HG02938 (cell line): ENCODE measurements at regions not wholly inside any gene's neighbourhood (a gene's known extent, or its start where the extent isn't known, plus 50 kb on each side); places are given as distances from the start of the nearest gene placed in this dataset.
"Not testable (repeated sequence)": the region's sequence is repeated elsewhere in the genome, so short reads cannot be mapped to it uniquely, and the experiment has no call there.

Experiments used
- ATAC-seq: cut with Tn5 transposase; IDR thresholded peaks from one replicate; pipeline ENCODE4 v1.9.1; 2021; ENCODE audit warnings: mild to moderate bottlenecking, moderate library complexity; ENCODE audit not compliant: unreplicated experiment

DNA sequence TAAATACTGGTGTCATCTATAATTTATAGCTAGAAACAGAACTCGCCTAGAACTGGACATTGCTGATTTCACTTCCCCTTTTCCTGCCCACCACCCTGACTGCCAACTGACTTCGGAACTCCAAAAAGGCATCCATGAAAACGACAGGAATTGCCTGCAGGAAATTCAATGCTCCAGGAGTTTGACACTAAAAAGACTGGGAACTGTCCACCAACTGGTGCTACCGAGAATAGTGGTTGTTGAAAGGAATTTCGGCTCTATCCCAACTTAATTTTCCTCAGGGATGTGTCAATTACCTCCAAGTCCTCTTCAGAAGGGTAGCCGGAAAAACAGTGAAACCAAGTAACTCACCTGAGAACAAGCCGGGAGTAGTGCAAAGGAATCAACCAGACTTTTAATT lies 440.0 kb downstream of the PRELID2 start:
- ATAC-seq, result not testable (repeated sequence)

DNA sequence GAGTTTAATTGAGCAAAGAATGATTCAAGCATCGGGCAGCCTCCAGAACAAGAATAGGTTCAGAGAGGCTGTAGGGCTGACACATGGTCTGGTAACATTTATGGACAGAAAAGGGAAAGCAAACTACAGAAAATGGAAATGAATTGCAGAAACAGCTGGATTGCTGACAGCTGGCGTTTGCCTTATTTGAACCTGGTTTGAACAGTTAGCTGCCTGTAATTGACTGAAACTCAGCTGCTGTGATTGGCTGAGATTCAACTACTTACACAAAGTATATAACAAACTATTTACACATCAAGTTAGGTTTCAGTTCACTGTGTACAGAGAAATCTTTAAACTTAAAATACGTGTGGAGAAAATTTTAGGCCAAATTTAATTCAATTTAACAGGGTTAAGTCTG lies 441.7 kb downstream of the PRELID2 start:
- no peak for ATAC-seq

DNA sequence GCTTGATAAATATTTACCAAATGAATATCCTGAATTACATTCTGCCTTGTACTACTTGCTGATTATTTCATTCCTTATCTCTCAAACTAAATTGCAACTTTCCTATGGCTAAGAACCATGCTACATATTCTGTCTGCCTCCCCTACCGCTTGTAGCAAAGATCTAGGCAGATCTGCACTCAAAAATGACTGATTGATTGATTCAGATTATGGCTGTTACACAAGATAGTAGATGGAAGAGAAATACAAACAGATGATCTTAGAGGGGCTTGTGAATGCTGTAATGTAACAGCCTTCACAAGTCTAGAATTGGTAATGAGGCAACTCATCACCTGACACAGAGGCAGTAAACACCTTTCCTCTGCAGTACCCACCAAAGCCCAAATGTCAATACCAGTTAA lies 446.1 kb downstream of the PRELID2 start:
- no peak for ATAC-seq

DNA sequence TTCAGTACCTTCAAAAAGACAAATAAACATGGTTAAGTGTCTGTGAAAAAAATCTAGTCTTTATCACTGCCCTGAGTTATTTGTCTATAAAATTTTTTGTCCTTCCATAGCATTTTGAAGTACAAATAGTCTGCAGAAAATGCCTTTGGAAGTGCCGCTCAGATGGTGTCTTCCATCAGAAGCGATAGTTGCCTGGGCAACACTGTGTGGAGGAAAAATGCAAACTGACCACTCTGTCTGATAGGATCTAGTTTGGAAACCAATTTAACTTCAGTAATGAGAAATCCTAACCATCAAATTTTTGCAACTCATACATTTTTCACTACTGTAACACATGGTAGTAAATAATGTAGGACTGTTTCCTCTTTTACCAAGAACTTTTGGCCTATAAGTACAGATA lies 449.9 kb downstream of the PRELID2 start:
- no peak for ATAC-seq

DNA sequence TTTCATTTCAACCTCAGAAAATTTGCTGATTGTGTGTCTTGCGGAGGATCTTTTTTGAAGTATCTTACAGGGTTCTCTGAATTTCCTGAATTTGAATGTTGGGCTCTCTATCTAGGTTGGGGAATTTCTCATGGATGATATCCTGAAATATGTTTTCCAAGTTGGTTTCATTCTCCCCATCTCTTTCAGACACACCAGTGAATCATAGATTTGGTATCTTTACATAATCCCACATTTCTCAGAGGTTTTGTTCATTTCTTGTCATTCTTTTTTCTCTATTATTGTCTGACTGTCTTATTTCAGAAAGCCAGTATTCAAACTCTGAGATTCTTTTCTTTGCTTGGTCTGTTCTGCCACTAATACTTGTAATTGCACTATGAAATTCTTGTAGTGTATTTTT lies 456.9 kb downstream of the PRELID2 start:
- ATAC-seq, result no peak

DNA sequence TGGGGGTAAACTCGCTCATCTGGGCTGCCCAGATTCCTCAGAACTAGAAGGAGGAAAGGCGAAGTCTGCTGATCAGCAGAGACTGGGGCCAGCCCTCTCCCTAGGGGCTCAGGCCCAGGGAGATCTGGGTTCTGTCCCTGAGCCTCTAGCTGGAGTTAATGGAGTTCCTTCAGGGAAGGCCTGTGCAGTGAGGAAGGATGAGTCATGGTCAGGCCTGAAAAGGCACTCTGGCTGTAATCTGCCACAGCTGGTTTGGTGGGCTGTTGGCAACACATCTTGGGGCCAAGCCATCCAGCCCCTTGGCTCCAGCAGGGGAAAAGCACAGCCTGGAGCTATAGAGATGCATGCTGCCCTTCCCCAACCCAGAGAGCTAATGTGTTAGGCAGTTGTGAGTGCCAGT lies 459.6 kb downstream of the PRELID2 start:
- no peak for ATAC-seq

DNA sequence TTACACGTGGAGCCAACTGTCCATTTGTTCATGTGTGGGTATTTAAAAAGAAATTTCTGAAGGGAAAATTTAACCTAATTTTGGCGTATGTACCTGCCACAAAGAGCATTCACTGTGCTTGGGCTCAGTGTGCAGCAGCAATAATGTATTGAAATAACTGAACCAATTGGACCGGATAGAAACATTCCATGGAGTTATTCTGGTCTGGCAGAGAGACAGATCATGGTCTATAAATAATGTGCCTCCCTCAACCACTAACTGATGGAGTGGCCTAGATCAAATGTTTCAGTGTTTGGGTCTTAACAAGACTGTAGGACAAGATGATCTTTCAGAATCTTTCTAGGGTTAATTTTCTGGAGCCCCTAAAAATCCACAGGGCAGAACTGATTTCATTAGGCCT lies 469.7 kb downstream of the PRELID2 start:
- no peak for ATAC-seq

DNA sequence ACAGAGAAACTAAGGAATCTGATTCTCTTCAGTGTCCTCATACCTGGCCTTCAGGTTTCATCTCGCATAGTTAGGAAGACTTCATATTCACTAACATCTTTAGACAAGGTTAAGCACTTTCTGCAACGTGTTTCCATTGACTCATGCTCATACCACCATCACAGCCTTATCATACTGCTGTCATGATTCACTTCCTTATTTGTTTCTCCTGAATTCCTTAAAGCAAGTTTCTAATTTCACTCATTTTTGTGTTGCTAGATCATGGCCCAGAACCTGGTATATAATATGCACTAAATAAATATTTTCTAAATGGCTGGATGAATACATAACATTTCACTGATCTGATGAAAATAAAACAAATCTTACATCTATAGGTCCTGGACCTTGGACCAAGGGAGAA lies 472.9 kb downstream of the PRELID2 start:
- no peak for ATAC-seq

DNA sequence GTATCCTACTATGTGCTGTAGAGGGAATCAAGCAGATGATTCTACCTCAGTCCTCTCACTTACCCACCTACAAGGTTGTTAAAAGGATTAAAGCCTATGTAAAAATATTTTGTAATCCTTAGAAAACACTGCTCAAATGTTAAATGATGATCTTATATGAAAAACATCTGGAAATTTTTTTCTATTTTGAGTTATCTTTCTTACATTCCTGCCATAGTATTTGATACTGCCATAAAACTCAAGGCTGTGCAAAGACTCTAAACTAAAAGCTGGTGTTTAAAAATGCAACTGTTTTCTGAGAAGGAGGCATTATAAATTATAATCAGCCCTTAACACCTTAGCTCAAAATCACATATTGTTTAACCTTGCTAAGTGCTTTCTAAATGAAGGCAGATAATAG lies 474.2 kb downstream of the PRELID2 start:
- ATAC-seq, result no peak

DNA sequence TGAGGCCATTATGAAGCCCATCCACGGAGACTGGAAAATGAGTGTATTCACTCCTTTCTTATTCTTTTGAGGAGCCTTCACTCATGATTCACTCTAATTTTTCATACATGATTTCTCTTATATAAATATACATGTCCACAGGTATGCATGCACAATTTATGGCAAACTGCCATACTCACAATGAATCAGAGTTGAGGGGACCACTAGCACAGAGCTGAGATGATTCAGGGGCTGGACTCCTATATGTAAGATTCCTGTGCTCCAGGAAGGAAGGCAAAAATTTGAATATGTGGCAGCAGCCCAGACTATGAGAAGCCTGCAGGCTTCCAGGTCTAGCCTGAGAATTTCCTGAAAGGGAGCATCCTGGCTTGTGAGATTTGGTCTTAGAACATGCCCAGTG lies 484.6 kb downstream of the PRELID2 start:
- ATAC-seq, result no peak

DNA sequence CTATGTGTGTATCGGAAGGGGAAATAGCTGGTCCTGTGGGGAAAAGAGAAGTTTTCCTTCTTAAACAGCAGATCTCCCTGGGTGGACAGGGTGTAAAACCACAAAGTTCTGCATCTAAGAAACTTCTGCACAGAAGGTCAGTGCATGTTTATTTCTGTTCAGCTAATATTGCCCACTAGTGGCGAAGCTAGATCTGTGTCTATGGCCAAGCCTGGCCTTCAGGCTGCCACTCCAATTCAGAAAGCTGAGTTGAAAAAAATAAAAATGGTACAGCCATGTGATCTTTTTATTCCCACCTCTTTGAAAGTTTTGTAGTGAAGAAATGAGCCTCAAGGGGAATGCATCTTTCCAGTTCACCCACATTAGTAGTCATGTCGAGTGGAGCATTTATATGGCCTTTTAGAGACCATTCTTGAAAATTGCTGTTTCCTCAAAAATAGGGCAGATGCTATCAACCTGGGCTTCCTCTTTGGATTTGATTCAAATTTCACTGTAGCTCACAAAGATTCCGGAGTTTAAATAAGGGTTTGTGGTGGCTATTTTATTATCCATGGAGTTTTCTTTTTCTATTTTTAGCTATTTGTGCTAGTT lies 488.0 kb downstream of the PRELID2 start:
- peak; percentile 78 for ATAC-seq

DNA sequence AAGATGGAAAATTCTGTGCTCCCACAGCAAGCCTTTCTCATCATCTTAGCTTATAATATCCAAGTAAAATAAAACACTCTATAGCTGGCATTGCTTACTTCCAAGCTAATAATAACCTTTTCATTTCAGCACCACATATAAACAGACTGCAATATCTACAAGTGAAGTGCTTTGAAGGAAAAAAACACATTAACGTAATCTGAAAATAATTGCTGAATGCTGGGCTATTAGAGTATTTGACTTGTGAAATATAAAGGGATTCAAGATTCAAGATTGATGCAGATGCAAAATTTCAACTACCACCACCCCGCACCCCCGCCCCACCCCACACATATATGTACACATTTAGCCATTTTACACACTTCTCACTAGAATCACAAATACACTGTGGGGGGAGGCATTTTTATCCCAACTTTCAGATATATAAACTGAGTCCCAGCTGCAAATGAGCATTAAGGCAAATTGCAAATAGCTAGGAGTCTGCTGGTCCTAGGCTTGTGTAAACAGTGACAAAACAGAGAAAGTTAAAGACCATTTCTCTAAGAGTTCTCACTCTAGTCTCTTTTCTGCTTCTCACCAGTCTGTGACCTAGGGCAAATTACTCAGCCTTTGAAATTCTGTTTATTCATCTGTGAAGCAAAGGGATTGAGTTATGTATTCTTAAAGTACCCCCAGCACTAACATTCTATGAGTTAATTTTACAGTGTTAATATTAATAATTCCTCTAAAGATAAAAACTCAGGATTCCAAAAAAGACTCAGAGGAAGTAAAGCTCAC lies 489.4 kb downstream of the PRELID2 start:
- no peak for ATAC-seq

DNA sequence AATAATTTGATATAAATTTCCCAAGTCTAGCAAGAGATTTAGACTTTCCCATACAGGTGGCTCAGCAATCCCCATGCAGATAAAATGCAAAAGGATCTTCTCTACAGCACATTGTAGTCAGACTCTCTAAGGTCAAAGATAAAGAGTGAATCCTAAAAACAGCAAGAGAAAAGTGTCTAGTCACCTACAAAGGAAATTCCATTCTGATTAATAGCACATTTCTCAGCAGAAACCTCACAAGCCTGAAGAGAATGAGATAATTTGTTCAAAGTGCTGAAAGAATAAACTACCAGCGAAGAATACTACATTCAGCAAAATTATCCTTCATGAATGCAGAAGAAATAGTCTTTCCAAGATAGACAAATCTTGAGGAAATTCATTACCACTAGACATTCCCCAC lies 493.3 kb downstream of the PRELID2 start:
- no peak for ATAC-seq

DNA sequence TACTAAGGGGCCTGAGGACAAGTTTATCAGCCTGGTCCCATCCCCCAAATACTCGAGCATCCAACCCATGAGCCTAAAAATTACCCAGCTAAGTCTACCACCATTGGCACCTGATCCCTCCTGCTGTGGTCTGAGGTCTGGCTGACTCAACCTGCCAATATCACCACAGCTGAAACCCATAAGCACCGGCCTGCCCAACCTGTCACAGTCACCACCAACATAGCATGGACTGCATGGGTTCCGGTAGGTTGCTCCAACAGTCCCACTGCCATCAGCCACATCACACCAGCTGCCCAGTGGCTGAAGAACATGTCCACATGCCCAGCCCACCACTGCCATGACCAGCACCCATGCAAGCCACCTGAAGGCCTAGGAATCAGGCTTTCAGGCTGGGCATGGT lies 495.0 kb downstream of the PRELID2 start:
- no peak for ATAC-seq

DNA sequence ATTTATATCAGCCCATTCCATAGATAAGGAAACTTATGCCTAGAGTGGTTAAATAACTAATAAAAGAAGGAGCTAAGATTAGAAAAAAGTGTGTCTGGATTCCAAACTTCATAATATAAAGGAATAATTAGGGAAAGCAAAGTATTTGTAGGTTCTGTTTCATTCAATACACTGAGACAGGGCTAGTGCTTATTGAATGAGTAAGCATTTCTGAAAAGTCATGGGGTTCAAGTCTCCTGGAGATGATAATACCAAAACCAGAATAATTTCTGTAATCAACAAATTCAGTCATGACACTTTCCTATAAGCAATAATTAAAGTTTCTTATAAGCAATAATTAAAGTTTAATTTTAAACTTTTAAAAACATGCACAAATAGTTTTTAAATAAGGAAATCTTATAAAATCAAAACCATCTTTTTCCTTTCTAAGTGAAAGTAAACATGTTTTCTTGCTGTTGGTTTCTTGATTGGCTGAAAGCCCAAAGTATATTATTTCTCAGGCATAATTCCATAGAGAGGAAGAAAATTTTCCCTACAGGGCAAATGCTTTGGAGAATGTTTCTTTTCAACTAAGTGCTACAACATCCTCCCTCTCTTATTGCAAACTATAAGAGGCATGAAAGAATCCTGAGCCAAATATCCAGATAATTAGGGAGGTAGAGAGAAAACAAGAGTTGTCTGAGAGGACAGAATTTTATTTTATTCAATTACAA lies 510.2 kb downstream of the PRELID2 start:
- ATAC-seq, result no peak

DNA sequence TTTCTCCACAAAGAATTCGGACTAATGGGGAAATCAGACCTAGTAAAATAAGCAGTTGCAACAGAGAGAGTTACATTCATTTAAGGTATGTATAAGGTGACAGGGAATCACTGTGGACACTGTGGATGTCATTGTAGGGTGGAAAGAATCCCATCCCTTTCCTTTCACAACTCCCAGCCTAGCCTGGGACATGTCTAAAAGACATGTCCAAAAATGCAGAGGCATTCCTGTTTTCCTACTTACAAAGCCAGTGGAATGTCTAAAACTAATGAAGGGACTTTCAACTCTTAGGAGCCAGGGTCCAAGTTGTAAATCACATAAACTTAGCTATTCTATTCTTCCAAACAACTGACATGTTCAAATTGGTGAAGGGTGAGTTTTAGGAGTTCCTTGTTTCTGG lies 511.0 kb downstream of the PRELID2 start:
- no peak for ATAC-seq

DNA sequence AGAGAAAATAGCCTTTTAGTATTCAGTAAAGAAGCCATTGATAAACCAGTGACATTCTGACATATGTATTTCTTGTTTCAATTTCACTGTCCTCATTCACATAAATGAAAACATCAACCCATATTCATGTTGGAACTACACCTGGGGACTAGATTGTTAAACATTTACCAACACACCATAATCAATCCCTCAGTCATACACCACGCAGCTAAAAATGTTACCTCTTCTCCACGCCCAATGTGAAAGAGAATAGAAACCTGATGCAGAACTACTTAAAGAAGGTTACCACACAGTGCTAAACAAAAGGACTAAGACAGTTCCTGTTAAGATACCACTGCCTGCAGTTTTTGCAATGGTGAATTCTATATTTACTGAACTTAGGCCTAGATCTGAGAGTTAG lies 518.9 kb downstream of the PRELID2 start:
- ATAC-seq, result peak; percentile 96

DNA sequence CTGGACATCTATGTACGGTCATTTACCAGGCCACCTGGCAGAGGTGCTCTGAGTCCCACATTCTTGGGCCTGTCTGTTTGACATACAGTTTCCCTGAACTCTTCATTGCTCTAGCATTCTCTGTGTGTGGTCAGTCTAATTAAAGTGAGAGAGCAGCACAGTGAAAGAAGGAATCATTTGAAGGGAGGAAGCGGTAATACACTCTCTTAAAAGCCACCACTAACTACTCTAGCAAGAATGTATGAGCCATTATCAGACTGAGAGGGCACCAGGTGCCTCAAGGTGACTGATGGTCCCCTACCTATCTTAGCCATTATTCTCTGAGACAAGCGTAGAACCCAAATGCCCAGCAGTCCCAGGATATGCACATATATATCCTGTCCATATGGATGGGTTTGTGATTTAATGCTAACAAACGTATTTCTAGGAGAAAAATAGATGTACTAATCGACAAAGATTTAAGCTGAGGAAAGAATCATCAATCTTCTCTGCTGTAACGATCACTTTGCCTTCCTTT lies 527.2 kb downstream of the PRELID2 start:
- ATAC-seq, result no peak

DNA sequence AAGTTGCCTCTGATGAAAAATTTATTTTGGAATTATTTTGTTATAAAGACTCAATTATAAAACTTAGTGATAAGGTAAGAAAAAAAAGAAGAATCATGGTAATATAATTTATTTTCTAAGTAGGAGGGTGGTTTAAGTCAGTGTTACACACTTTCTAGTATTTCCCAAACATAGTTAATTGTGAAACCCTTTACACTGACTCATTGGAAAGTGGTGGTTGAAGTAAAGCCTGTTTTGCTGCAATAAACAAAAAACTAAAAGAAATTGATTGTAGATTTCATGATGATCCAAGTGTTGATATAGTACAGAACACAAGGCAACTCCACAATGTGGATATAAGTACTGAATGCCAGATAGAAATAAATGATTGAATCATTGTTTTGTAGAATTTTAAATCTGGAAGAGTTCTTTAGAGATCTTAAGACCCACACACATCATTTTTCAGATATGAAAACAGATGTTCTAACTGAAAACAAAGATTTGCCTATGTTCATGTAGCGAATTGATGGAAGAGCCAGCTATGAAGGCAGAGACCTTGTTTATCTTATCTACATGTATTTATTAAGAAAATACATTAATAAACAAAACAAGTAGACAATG lies 539.8 kb downstream of the PRELID2 start:
- no peak for ATAC-seq

DNA sequence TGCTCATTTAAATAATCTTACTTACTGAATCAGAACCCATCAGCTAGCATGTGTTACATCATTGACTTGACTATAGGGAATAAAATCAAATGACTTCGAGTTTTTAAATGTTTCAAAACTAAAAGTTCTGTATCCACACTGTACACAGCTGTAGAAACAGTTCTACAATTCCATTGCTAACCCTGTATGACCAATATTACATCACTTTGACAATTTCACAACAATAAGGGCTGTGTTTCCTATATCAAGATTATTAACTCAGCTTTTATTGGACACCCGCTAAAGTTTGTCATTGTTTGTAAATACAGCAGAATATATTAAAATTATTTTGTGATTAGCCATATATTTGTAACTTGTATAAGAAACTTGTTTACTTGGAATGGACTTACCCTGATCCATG lies 540.8 kb downstream of the PRELID2 start:
- no peak for ATAC-seq

DNA sequence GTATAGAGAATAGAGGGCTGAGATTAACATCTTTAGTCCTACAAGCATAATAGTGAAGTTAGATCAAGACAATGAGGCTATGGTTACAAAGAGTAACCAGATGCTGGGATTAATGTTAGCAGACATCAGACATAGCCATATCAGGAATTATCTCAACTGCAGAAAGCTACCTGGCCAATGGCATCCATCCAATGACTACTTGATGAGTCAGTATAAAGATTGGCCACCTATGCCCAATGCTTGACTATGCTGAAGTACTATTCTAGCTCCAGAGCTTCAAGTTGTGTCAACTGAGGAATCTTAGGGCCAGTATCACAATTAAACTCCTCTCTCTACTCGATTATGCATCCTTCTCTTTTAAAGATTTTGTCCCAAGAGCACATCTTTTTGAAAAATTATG lies 541.4 kb downstream of the PRELID2 start:
- no peak for ATAC-seq

DNA sequence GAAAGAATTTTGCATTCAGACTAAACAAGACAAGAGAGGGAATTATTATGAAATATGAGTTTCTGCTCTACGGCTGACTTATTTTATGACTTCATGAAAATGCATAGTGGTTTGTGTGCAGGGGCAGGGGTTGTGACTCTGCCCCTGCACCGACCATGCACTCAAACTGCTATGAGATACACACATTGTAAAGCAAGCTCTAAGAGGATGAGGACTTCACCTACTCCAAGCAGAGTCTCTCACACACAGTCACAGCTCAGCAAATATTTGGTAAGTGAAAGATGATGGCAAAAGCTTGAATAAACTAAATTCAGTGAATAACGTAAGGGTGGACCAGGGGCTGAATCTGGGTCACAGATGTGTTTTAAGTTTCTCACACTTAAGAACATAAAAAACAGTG lies 542.9 kb downstream of the PRELID2 start:
- no peak for ATAC-seq
